Esophagus squamous epithelium (tissue), 5 donors: ENCODE measurements at regions not wholly inside any gene's neighbourhood (a gene's known extent, or its start where the extent isn't known, plus 50 kb on each side); places are given as distances from the start of the nearest gene placed in this dataset.

Experiments
- DNase-seq: peaks from one replicate; lab custom pipeline; 2025; lab: John Stamatoyannopoulos, UW
- H3K27ac ChIP-seq, 4 donors: fragments of 200-600 bp; sonication (generic); one replicate each; pipeline ENCODE4 v1.5.1; 2016 to 2019; ENCODE audit warnings: mild to moderate bottlenecking in 1 of 4
- H3K27me3 ChIP-seq, 4 donors: fragments of 200-600 bp; sonication (generic); 1 replicate in 3 of 4; 2 replicates in 1 of 4; pipeline versions ENCODE4 v1.5.1 to v1.6.0; 2017 to 2021; ENCODE audit warnings: antibody characterized with exemption in 1 of 4
- H3K36me3 ChIP-seq, 3 donors: fragments of 200-600 bp; sonication (generic); one replicate each; pipeline ENCODE4 v1.5.1; 2016 to 2019
- H3K4me1 ChIP-seq, 3 donors: fragments of 200-600 bp; sonication (generic); one replicate each; pipeline ENCODE4 v1.5.1; 2017 to 2019
- H3K4me3 ChIP-seq, 4 donors: fragments of 200-600 bp; sonication (generic); 1 replicate in 3 of 4; 2 replicates in 1 of 4; pipeline ENCODE4 v1.5.1; 2016 to 2019; ENCODE audit warnings: mild to moderate bottlenecking in 2 of 4, moderate library complexity in 1 of 4
- H3K9me3 ChIP-seq, 3 donors: fragments of 200-600 bp; sonication (generic); one replicate each; pipeline ENCODE4 v1.5.1; 2016 to 2019
- CTCF ChIP-seq, 6 experiments: fragments of 450-650 bp in 4 of 6; fragments of 200-600 bp in 2 of 6; sonication (generic) in 2 of 6; IDR thresholded peaks; one replicate each; pipeline ENCODE4 v1.5.1; 2016 to 2019; ENCODE audit warnings: antibody characterized with exemption in 6 of 6, mild to moderate bottlenecking in 4 of 6, moderate library complexity in 4 of 6
- POLR2A ChIP-seq, 4 donors: fragments of 450-650 bp; IDR thresholded peaks; one replicate each; pipeline ENCODE4 v1.6.1; 2017; ENCODE audit warnings: antibody characterized with exemption in 4 of 4, mild to moderate bottlenecking in 4 of 4, moderate library complexity in 3 of 4
- WGBS, 2 donors: methylation state at CpG; one replicate each; pipeline ENCODE4 v1.1.5; 2018; 5-methylcytosine and 5-hydroxymethylcytosine counted together
- intact Hi-C: fragments of 100-400 bp; cut with DNase I; formaldehyde crosslinking; loops from one replicate; pipeline ENCODE4 v1.15.0; 2022
- donor health status: DM: yes; HTN: yes; CAD: no.

DNA sequence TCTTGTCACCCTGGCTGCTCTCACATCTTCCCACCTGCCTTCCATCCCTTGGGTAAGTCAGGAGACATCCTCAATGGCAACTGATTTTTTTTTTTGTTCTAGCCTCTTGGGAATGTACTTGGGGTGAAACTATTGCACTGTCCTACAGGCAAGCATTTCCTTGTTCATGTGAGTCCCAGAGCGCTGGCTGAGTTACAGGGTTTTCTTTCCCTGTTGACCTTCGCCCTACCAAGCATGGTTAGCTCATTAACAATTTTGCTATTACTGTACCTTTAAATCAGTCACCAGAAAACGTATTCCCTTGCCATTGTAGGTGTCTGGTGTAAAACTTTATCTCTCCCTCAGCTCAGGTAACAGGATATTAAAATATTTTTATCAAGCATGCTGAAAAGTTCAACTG is 98.9 kb downstream of the PRLHR start:
- no peak for DNase-seq
- Histone ChIP-seq H3K36me3 (no peaks in the 10 kb centered on the region), H3K9me3 (no peaks in the 10 kb centered on the region), H3K4me1 (peaks cover 0 to 11% (median 0%) of the 10 kb centered on the region in 3 donors), H3K27ac (no peak overlapping the region), H3K4me3 (no peak overlapping the region), H3K27me3 (no peaks in the 10 kb centered on the region)
- TF ChIP-seq POLR2A (IDR thresholded peaks at IDR 0.05): no peak
- intact Hi-C loops: no loop called here
- 64 to 77% methylated on average over 3 of the region's 3 CpGs for WGBS, 2 donors

DNA sequence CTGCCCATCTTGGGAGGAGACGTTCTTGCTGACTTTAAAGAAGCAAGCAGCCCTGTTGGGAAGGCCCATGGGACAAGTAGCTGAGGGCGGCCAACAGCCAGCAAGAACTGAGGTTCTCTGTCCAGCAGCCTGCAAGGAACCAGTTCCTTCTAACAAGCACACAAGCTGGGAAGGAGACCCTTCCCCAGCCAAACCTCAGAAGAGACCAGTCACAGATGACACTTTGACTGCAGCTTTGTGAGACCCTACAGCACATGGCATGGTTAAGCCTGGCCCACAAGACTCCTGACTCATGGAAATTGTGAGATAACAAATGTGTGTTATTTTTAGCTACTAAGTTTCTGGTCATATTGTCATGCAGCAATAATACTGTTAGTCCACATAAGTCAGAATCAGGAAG is 99.9 kb downstream of the PRLHR start:
- Histone ChIP-seq H3K27me3 (no peaks in the 10 kb centered on the region), H3K36me3 (no peaks in the 10 kb centered on the region), H3K27ac (no peak overlapping the region), H3K9me3 (peaks cover 0 to 3% (median 0%) of the 10 kb centered on the region in 3 donors), H3K4me1 (peaks cover 0 to 1% (median 0%) of the 10 kb centered on the region in 3 donors), H3K4me3 (no peak overlapping the region)
- TF ChIP-seq POLR2A (IDR thresholded peaks at IDR 0.05): no peak
- TF ChIP-seq CTCF (IDR thresholded peaks at IDR 0.05): no peak
- DNase-seq: no peak
- intact Hi-C loops: no loop called here
- 80 to 82% methylated on average over 1 to 2 of the region's 2 CpGs for WGBS, 2 donors

GRCh38 chr10:118491055-118491454 is 104.4 kb downstream of the PRLHR start:
- H3K4me3 ChIP-seq: no peak overlapping the region
- WGBS, 2 donors: 0 to 18% methylated on average over 1 of the region's 1 CpG
- H3K36me3 ChIP-seq: no peaks in the 10 kb centered on the region
- DNase-seq: no peak
- no peaks in the 10 kb centered on the region for H3K4me1 ChIP-seq
- peaks cover 0 to 3% (median 0%) of the 10 kb centered on the region in 3 donors for H3K9me3 ChIP-seq
- H3K27me3 ChIP-seq: no peaks in the 10 kb centered on the region
- H3K27ac ChIP-seq: no peak overlapping the region
- TF ChIP-seq POLR2A (IDR thresholded peaks at IDR 0.05) (no peak), CTCF (IDR thresholded peaks at IDR 0.05) (no peak)
- intact Hi-C loops: no loop called here

DNA sequence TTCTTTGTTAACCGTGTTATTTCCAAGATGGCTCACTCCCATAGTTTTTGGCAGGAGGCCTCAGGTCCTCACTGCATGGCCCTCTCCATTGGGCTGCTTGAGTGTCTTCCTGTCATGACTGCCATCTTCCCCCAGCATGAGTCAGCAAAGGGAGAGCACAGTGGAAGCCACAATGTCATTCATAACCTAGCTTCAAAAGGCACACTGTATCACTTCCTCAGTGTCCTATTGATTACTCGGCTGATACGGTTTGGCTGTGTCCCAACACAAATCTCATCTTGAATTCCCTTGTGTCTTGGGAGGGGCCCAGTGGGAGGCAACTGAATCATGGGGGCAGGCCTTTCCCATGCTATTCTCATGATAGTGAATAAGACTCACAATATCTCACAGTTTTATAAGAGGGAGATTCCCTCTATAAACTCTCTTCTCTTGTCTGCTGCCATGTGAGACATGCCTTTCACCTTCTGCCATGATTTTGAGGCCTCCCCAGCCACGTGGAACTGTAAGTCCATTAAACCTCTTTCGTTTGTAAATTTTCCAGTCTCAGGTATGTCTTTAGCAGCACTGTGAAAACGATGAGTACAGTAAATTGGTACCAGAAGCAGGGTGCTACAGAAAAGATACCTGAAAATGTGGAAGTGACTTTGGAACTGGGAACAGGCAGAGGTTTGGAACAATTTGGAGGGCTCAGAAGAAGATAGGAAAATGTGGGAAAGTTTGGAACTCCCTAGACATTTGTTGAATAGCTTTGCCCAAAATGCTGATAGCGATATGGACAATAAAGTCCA is 106.5 kb downstream of the PRLHR start:
- no peak for DNase-seq
- WGBS, 2 donors: 70 to 75% methylated on average over 7 of the region's 7 CpGs
- intact Hi-C loops: no loop called here
- Histone ChIP-seq H3K4me3 (no peak overlapping the region), H3K27ac (no peak overlapping the region), H3K9me3 (peaks cover 0 to 3% (median 0%) of the 10 kb centered on the region in 3 donors), H3K36me3 (no peaks in the 10 kb centered on the region), H3K27me3 (peaks cover 0 to under 1% (median 0%) of the 10 kb centered on the region in 4 donors), H3K4me1 (no peaks in the 10 kb centered on the region)
- no peak for TF ChIP-seq POLR2A (IDR thresholded peaks at IDR 0.05)
- no peak for TF ChIP-seq CTCF (IDR thresholded peaks at IDR 0.05)

DNA sequence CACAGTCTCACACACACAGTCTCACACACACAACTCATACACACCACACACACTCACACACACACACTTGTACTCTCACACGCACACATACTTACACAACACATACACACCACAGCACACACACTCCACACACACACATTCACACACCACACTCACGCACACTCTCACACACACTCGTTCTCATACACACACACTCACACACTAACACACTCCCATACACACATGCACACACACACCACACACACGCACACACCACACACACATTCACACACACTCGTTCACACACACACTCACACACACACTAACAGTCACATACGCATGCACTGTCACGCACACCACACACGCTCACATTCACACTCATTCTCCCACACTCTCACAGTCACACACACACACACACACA is 109.8 kb downstream of the PRLHR start:
- H3K36me3 ChIP-seq: no peaks in the 10 kb centered on the region
- H3K9me3 ChIP-seq: no peaks in the 10 kb centered on the region
- WGBS, 2 donors: 93 to 97% methylated on average over 8 of the region's 8 CpGs
- intact Hi-C loops: no loop called here
- H3K4me3 ChIP-seq: no peak overlapping the region
- peaks cover 0 to 7% (median 0%) of the 10 kb centered on the region in 4 donors for H3K27me3 ChIP-seq
- no peak for DNase-seq
- no peaks in the 10 kb centered on the region for H3K4me1 ChIP-seq
- TF ChIP-seq POLR2A (IDR thresholded peaks at IDR 0.05): no peak
- no peak for TF ChIP-seq CTCF (IDR thresholded peaks at IDR 0.05)
- no peak overlapping the region for H3K27ac ChIP-seq
